HG03439 (cell line): ENCODE measurements at regions not wholly inside any gene's neighbourhood (a gene's known extent, or its start where the extent isn't known, plus 50 kb on each side); places are given as distances from the start of the nearest gene placed in this dataset.

ENCODE experiments used
- ATAC-seq: cut with Tn5 transposase; IDR thresholded peaks from one replicate; pipeline ENCODE4 v1.9.1; 2021; ENCODE audit warnings: mild to moderate bottlenecking, moderate library complexity; ENCODE audit not compliant: unreplicated experiment

- no peak for ATAC-seq
These were observed 130.6 kb upstream of the VSTM2B start for GRCh38 chr19:29395111-29395733.

GRCh38 chr19:29395734-29396414 lies 129.9 kb upstream of the VSTM2B start:
- ATAC-seq: no peak

GRCh38 chr19:29396925-29397324 lies 128.9 kb upstream of the VSTM2B start:
- ATAC-seq: no peak

- no peak for ATAC-seq
These were observed 128.0 kb upstream of the VSTM2B start for GRCh38 chr19:29397748-29398147.

- no peak for ATAC-seq
These were observed 126.0 kb upstream of the VSTM2B start for GRCh38 chr19:29399804-29400203.

GRCh38 chr19:29400917-29401711 lies 124.7 kb upstream of the VSTM2B start:
- no peak for ATAC-seq

- ATAC-seq: no peak
These were observed 123.9 kb upstream of the VSTM2B start for GRCh38 chr19:29401712-29402421.

- ATAC-seq: no peak
These were observed 123.2 kb upstream of the VSTM2B start for GRCh38 chr19:29402563-29402962.

- no peak for ATAC-seq
These were observed 121.8 kb upstream of the VSTM2B start for GRCh38 chr19:29404015-29404414.

- ATAC-seq: no peak
These were observed 120.7 kb upstream of the VSTM2B start for GRCh38 chr19:29404951-29405727.

GRCh38 chr19:29405728-29405995 lies 120.1 kb upstream of the VSTM2B start:
- ATAC-seq: no peak

GRCh38 chr19:29409076-29409862 lies 116.5 kb upstream of the VSTM2B start:
- no peak for ATAC-seq

GRCh38 chr19:29410601-29411000 lies 115.2 kb upstream of the VSTM2B start:
- no peak for ATAC-seq

- no peak for ATAC-seq
These were observed 114.6 kb upstream of the VSTM2B start for GRCh38 chr19:29411113-29411581.

- ATAC-seq: no peak
These were observed 112.4 kb upstream of the VSTM2B start for GRCh38 chr19:29413435-29413834.

- ATAC-seq: no peak
These were observed 110.3 kb upstream of the VSTM2B start for GRCh38 chr19:29415507-29415906.

- no peak for ATAC-seq
These were observed 108.7 kb upstream of the VSTM2B start for GRCh38 chr19:29417048-29417447.

GRCh38 chr19:29418201-29418600 lies 107.6 kb upstream of the VSTM2B start:
- no peak for ATAC-seq

GRCh38 chr19:29420065-29420464 lies 105.7 kb upstream of the VSTM2B start:
- no peak for ATAC-seq
